HG03342 (cell line): ENCODE measurements at regions not wholly inside any gene's neighbourhood (a gene's known extent, or its start where the extent isn't known, plus 50 kb on each side); places are given as distances from the start of the nearest gene placed in this dataset.
"Not testable (repeated sequence)": the region's sequence is repeated elsewhere in the genome, so short reads cannot be mapped to it uniquely, and the experiment has no call there.

Experiments
- ATAC-seq: cut with Tn5 transposase; IDR thresholded peaks from one replicate; pipeline ENCODE4 v1.9.1; 2021; ENCODE audit warnings: mild to moderate bottlenecking, moderate library complexity; ENCODE audit not compliant: unreplicated experiment

- no peak for ATAC-seq
Measured at GRCh38 chr3:180743813-180744590, 64.7 kb upstream of the CCDC39 start.

- ATAC-seq: no peak
Measured at GRCh38 chr3:180747805-180748361, 68.6 kb upstream of the CCDC39 start.

GRCh38 chr3:180749322-180749721 lies 70.0 kb upstream of the CCDC39 start:
- ATAC-seq: no peak

GRCh38 chr3:180749796-180750195 lies 70.5 kb upstream of the CCDC39 start:
- no peak for ATAC-seq

GRCh38 chr3:180755556-180755955 lies 76.3 kb upstream of the CCDC39 start:
- no peak for ATAC-seq

GRCh38 chr3:180762866-180763265 lies 83.6 kb upstream of the CCDC39 start:
- ATAC-seq: no peak

- no peak for ATAC-seq
Measured at GRCh38 chr3:180764481-180764880, 85.2 kb upstream of the CCDC39 start.

- ATAC-seq: no peak
Measured at GRCh38 chr3:180770639-180771038, 91.3 kb upstream of the CCDC39 start.

GRCh38 chr3:180776433-180776832 lies 97.1 kb upstream of the CCDC39 start:
- no peak for ATAC-seq

GRCh38 chr3:180782195-180782984 lies 103.1 kb upstream of the CCDC39 start:
- no peak for ATAC-seq

- not testable (repeated sequence) for ATAC-seq
Measured at GRCh38 chr3:180786227-180786626, 106.9 kb upstream of the CCDC39 start.

- ATAC-seq: no peak
Measured at GRCh38 chr3:180789774-180790173, 110.5 kb upstream of the CCDC39 start.

- ATAC-seq: no peak
Measured at GRCh38 chr3:180798197-180798596, 114.3 kb upstream of the FXR1 start.

GRCh38 chr3:180802837-180803236 lies 109.6 kb upstream of the FXR1 start:
- ATAC-seq: no peak

GRCh38 chr3:180804916-180805315 lies 107.6 kb upstream of the FXR1 start:
- no peak for ATAC-seq

GRCh38 chr3:180808823-180809575 lies 103.5 kb upstream of the FXR1 start:
- ATAC-seq: no peak

GRCh38 chr3:180820400-180820799 lies 92.1 kb upstream of the FXR1 start:
- no peak for ATAC-seq

GRCh38 chr3:180825964-180826363 lies 86.5 kb upstream of the FXR1 start:
- no peak for ATAC-seq

GRCh38 chr3:180827171-180827570 lies 85.3 kb upstream of the FXR1 start:
- ATAC-seq: no peak

- no peak for ATAC-seq
Measured at GRCh38 chr3:180828001-180828720, 84.3 kb upstream of the FXR1 start.
